NB4 (cell line): ENCODE measurements at regions not wholly inside any gene's neighbourhood (a gene's known extent, or its start where the extent isn't known, plus 50 kb on each side); places are given as distances from the start of the nearest gene placed in this dataset.
"Not testable (repeated sequence)": the region's sequence is repeated elsewhere in the genome, so short reads cannot be mapped to it uniquely, and the experiment has no call there.

ENCODE experiments used
- DNase-seq: peaks from one replicate; pipeline ENCODE4 v3.0.0; 2010; ENCODE audit warnings: low read depth
- H3K4me3 ChIP-seq: one replicate; pipeline ENCODE4 v1.5.1; 2011; ENCODE audit warnings: mild to moderate bottlenecking, low read depth, low read length, moderate library complexity
- CTCF ChIP-seq: IDR thresholded peaks from one replicate; pipeline ENCODE4 v1.5.1; 2012; ENCODE audit warnings: low read depth, low read length
- MAX ChIP-seq: IDR thresholded peaks from 2 replicates; pipeline ENCODE4 v1.6.1; 2011; ENCODE audit warnings: low read depth, low read length
- MYC ChIP-seq: IDR thresholded peaks from 2 replicates; pipeline ENCODE4 v1.6.1; 2011; ENCODE audit warnings: low read depth, low read length
- POLR2A ChIP-seq: IDR thresholded peaks from 2 replicates; pipeline ENCODE4 v1.6.1; 2011; ENCODE audit warnings: mild to moderate bottlenecking; ENCODE audit not compliant: insufficient read length; ENCODE audit errors: extremely low read depth

GRCh38 chr1:827211-828063 lies 96.3 kb upstream of the SAMD11 start:
- TF ChIP-seq POLR2A: peak; percentile 26
- peak overlapping the region; percentile 76 for H3K4me3 ChIP-seq
- peak; percentile 93 for DNase-seq

- DNase-seq, H3K4me3 ChIP-seq: not testable (repeated sequence)
Measured at GRCh38 chr1:829324-829723, 94.4 kb upstream of the SAMD11 start.

GRCh38 chr1:829932-830331 lies 93.8 kb upstream of the SAMD11 start:
- H3K4me3 ChIP-seq, DNase-seq: not testable (repeated sequence)

GRCh38 chr1:830750-831149 lies 93.0 kb upstream of the SAMD11 start:
- DNase-seq, H3K4me3 ChIP-seq: not testable (repeated sequence)

GRCh38 chr1:831522-831921 lies 92.2 kb upstream of the SAMD11 start:
- TF ChIP-seq CTCF (no peak), MYC (no peak), MAX (no peak), POLR2A (no peak)
- DNase-seq: no peak
- H3K4me3 ChIP-seq: no peak overlapping the region

GRCh38 chr1:832136-832535 lies 91.6 kb upstream of the SAMD11 start:
- no peak overlapping the region for H3K4me3 ChIP-seq
- DNase-seq: no peak
- TF ChIP-seq MYC (no peak), POLR2A (no peak), MAX (no peak), CTCF (no peak)

GRCh38 chr1:833226-833625 lies 90.5 kb upstream of the SAMD11 start:
- not testable (repeated sequence) for H3K4me3 ChIP-seq, DNase-seq

- not testable (repeated sequence) for H3K4me3 ChIP-seq, DNase-seq
Measured at GRCh38 chr1:835509-835908, 88.2 kb upstream of the SAMD11 start.

GRCh38 chr1:837601-838000 lies 86.1 kb upstream of the SAMD11 start:
- H3K4me3 ChIP-seq, DNase-seq: not testable (repeated sequence)

GRCh38 chr1:838291-838690 lies 85.4 kb upstream of the SAMD11 start:
- not testable (repeated sequence) for H3K4me3 ChIP-seq
- peak; percentile 45 for DNase-seq

- not testable (repeated sequence) for DNase-seq, H3K4me3 ChIP-seq
Measured at GRCh38 chr1:840592-840991, 83.1 kb upstream of the SAMD11 start.

- not testable (repeated sequence) for DNase-seq
Measured at GRCh38 chr1:841671-842425, 81.9 kb upstream of the SAMD11 start.

GRCh38 chr1:842799-843198 lies 80.9 kb upstream of the SAMD11 start:
- not testable (repeated sequence) for H3K4me3 ChIP-seq, DNase-seq

More at GRCh38 chr1:841671-842425, 81.9 kb upstream of the SAMD11 start:
- H3K4me3 ChIP-seq: not testable (repeated sequence)

- not testable (repeated sequence) for DNase-seq, H3K4me3 ChIP-seq
Measured at GRCh38 chr1:843946-844345, 79.8 kb upstream of the SAMD11 start.
